A549 (cell line): ENCODE measurements at regions not wholly inside any gene's neighbourhood (a gene's known extent, or its start where the extent isn't known, plus 50 kb on each side); places are given as distances from the start of the nearest gene placed in this dataset.

ENCODE experiments used
- ATAC-seq, 2 experiments: fragments of 200-7000 bp in 1 of 2; fragments of >200 bp in 1 of 2; cut with Nextera tagmentation in 1 of 2; cut with Tn5 transposase in 1 of 2; 3 replicates each; pipeline versions ENCODE4 v1.8.0 to v1.9.1; 2018 to 2020; ENCODE audit warnings: mild to moderate bottlenecking in 1 of 2, moderate library complexity in 1 of 2
- CTCF ChIA-PET: fragments of 300-600 bp; sonication (Branson Sonifier 250); formaldehyde crosslinking; extraction: SDS; loops from one replicate; lab custom pipeline; 2021; ENCODE audit warnings: antibody characterized with exemption, inconsistent platforms; lab: Yijun Ruan, JAX
- POLR2A ChIA-PET: fragments of 350-600 bp; formaldehyde crosslinking; extraction: SDS; loops from one replicate; lab custom pipeline; 2021; ENCODE audit warnings: antibody characterized with exemption, inconsistent platforms; lab: Yijun Ruan, JAX
- DNase-seq, 2 experiments: peaks; one replicate each; pipeline versions ENCODE4 v3.0.0 to v3.0.0-alpha.2; 2011 to 2016; ENCODE audit warnings: low read depth in 1 of 2, low spot score in 1 of 2
- FAIRE-seq: peaks from 2 replicates; lab custom pipeline; 2011; peaks lifted over from hg19 to GRCh38; lab: Jason Lieb, UNC
- H3K27ac ChIP-seq, 2 experiments: fragments of >200 bp; sonication (Bioruptor Twin); formaldehyde crosslinking; 3 replicates each; pipeline ENCODE4 v1.5.1; 2016 to 2017
- H3K4me1 ChIP-seq: fragments of >200 bp; sonication (Bioruptor Twin); formaldehyde crosslinking; 3 replicates; pipeline ENCODE4 v1.6.1; 2016
- H3K4me2 ChIP-seq: fragments of >200 bp; sonication (Bioruptor Twin); formaldehyde crosslinking; 3 replicates; pipeline ENCODE4 v1.6.1; 2016
- H3K4me3 ChIP-seq: fragments of >200 bp; sonication (Bioruptor Twin); formaldehyde crosslinking; 3 replicates; pipeline ENCODE4 v1.5.1; 2016
- H3K9me3 ChIP-seq: fragments of >200 bp; sonication (Bioruptor Twin); formaldehyde crosslinking; 3 replicates; pipeline ENCODE4 v1.6.1; 2016
- ATOH8 ChIP-seq: fragments of 250-450 bp; sonication (Bioruptor Pico); IDR thresholded peaks from 2 replicates; pipeline ENCODE4 v1.5.0; 2020; ENCODE audit warnings: low read depth, mild to moderate bottlenecking, moderate library complexity
- BCL3 ChIP-seq: fragments of >200 bp; sonication (Bioruptor Twin); formaldehyde crosslinking; IDR thresholded peaks from 3 replicates; pipeline ENCODE4 v1.6.1; 2016
- CBX8 ChIP-seq: fragments of 200-600 bp; sonication (generic); IDR thresholded peaks from 2 replicates; pipeline ENCODE4 v1.6.1; 2016
- CTCF ChIP-seq: fragments of >200 bp; sonication (Bioruptor Twin); formaldehyde crosslinking; IDR thresholded peaks from 3 replicates; pipeline ENCODE4 v1.5.1; 2016
- EHF ChIP-seq: fragments of 250-450 bp; sonication (Bioruptor Pico); IDR thresholded peaks from 2 replicates; pipeline ENCODE4 v1.5.0; 2020; ENCODE audit warnings: mild to moderate bottlenecking
- EHMT2 ChIP-seq: fragments of 200-600 bp; sonication (generic); IDR thresholded peaks from 2 replicates; pipeline ENCODE4 v1.6.1; 2016; ENCODE audit warnings: antibody characterized with exemption, low read depth, mild to moderate bottlenecking, moderate library complexity
- HEYL ChIP-seq: fragments of 250-450 bp; sonication (Bioruptor Pico); IDR thresholded peaks from 2 replicates; pipeline ENCODE4 v1.8.0; 2021; ENCODE audit warnings: mild to moderate bottlenecking, moderate library complexity
- JUNB ChIP-seq: fragments of >200 bp; sonication (Bioruptor Twin); formaldehyde crosslinking; IDR thresholded peaks from 2 replicates; pipeline ENCODE4 v1.6.1; 2016
- KDM5A ChIP-seq: fragments of 200-600 bp; sonication (generic); IDR thresholded peaks from 2 replicates; pipeline ENCODE4 v1.6.1; 2016; ENCODE audit warnings: antibody characterized with exemption, mild to moderate bottlenecking
- MAZ ChIP-seq: fragments of 150-350 bp; IDR thresholded peaks from 2 replicates; pipeline ENCODE4 v1.6.1; 2014; ENCODE audit warnings: antibody characterized with exemption, low read depth, low read length, borderline replicate concordance
- NFE2L2 ChIP-seq: fragments of 150-350 bp; conservative IDR thresholded peaks from 2 replicates; pipeline ENCODE4 v1.6.1; 2014; ENCODE audit warnings: low read length
- POLR2A ChIP-seq: IDR thresholded peaks from 2 replicates; pipeline ENCODE4 v1.6.1; 2012; ENCODE audit warnings: mild to moderate bottlenecking, low read length
- POLR2AphosphoS2 ChIP-seq: conservative IDR thresholded peaks from 2 replicates; pipeline ENCODE4 v1.6.1; 2012; ENCODE audit warnings: low read length, improper control_type of control experiment, inconsistent platforms
- RFX5 ChIP-seq: fragments of 450-650 bp; IDR thresholded peaks from 2 replicates; pipeline ENCODE4 v1.7.1; 2014; ENCODE audit warnings: antibody characterized with exemption, mild to moderate bottlenecking, moderate library complexity
- RNF2 ChIP-seq: fragments of 200-600 bp; sonication (generic); IDR thresholded peaks from 2 replicates; pipeline ENCODE4 v1.6.1; 2016; ENCODE audit warnings: low read depth, mild to moderate bottlenecking, antibody characterized with exemption, moderate library complexity, borderline replicate concordance
- SMC3 ChIP-seq: fragments of >200 bp; sonication (Bioruptor Twin); formaldehyde crosslinking; IDR thresholded peaks from 3 replicates; pipeline ENCODE4 v1.6.1; 2018; ENCODE audit warnings: inconsistent platforms
- TFCP2L1 ChIP-seq: fragments of 250-450 bp; sonication (Bioruptor Pico); IDR thresholded peaks from 2 replicates; pipeline ENCODE4 v1.5.0; 2021; ENCODE audit warnings: mild to moderate bottlenecking
- TP53 ChIP-seq: fragments of 250-450 bp; sonication (Bioruptor Pico); IDR thresholded peaks from 2 replicates; pipeline ENCODE4 v1.5.0; 2021; ENCODE audit warnings: mild to moderate bottlenecking, moderate library complexity
- USF2 ChIP-seq: fragments of 450-650 bp; IDR thresholded peaks from 2 replicates; pipeline ENCODE4 v1.6.1; 2014; ENCODE audit warnings: antibody characterized with exemption
- ZC3H11A ChIP-seq: fragments of 450-650 bp; IDR thresholded peaks from 2 replicates; pipeline ENCODE4 v1.6.1; 2014; ENCODE audit warnings: antibody characterized with exemption, mild to moderate bottlenecking
- ZFP36 ChIP-seq: fragments of 450-650 bp; IDR thresholded peaks from 2 replicates; pipeline ENCODE4 v1.6.1; 2014; ENCODE audit warnings: borderline replicate concordance; ENCODE audit not compliant: partially characterized antibody
- WGBS: methylation state at CpG from one replicate; pipeline ENCODE4 v1.1.6; 2017; ENCODE audit errors: missing lambda C conversion rate; 5-methylcytosine and 5-hydroxymethylcytosine counted together
- TF ChIP-seq, protein P1 (sequence below): fragments of >200 bp; sonication (Bioruptor Twin); formaldehyde crosslinking; IDR thresholded peaks from 2 replicates; pipeline ENCODE4 v1.6.1; 2016
- TF ChIP-seq, protein P2 (sequence below): IDR thresholded peaks from 2 replicates; pipeline ENCODE4 v1.6.1; 2012; ENCODE audit warnings: low read depth, borderline replicate concordance
- TF ChIP-seq, protein P3 (sequence below): IDR thresholded peaks from 2 replicates; pipeline ENCODE4 v1.6.1; 2012

DNA sequence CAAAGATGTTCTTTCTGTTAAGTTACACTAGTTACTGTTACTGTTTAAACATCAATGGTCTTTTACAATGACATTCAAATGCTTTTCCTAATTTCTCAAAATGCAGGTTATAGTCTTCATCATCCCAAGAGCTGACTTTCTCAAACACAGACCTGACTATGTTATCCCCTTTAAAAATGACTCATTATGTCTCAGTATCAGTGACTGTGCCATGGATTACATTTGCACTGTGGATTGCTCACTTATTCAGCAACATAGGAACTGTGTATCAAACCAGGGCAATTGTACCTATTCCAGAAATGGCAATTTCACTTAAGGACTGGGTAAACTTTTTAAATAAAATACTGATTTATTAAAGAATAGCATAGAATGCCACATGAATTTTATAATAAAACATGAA is 630.2 kb upstream of the NOVA1 start:
- TF ChIP-seq JUNB: no peak
- TF ChIP-seq EHMT2: no peak
- no peak for TF ChIP-seq ATOH8 (CRISPR knock-in tag)
- no peak for TF ChIP-seq TP53
- TF ChIP-seq EHF (CRISPR knock-in tag): no peak
- TF ChIP-seq, protein P1, sequence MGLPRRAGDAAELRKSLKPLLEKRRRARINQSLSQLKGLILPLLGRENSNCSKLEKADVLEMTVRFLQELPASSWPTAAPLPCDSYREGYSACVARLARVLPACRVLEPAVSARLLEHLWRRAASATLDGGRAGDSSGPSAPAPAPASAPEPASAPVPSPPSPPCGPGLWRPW: no peak
- no peak for TF ChIP-seq CBX8
- TF ChIP-seq, protein P2, sequence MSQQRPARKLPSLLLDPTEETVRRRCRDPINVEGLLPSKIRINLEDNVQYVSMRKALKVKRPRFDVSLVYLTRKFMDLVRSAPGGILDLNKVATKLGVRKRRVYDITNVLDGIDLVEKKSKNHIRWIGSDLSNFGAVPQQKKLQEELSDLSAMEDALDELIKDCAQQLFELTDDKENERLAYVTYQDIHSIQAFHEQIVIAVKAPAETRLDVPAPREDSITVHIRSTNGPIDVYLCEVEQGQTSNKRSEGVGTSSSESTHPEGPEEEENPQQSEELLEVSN: no peak
- TF ChIP-seq POLR2A: no peak
- TF ChIP-seq POLR2AphosphoS2: no peak
- TF ChIP-seq BCL3: no peak
- TF ChIP-seq SMC3: no peak
- TF ChIP-seq KDM5A: no peak
- FAIRE-seq: no peak
- Histone ChIP-seq H3K9me3 (no peaks in the 10 kb centered on the region; the same call in 2 of the 3 replicates), H3K4me1 (no peaks in the 10 kb centered on the region), H3K4me2 (no peak overlapping the region), H3K4me3 (no peak overlapping the region), H3K27ac (no peak overlapping the region)
- CTCF ChIA-PET: no interaction called here
- no peak for ATAC-seq
- no peak for DNase-seq
- POLR2A ChIA-PET: no interaction called here

DNA sequence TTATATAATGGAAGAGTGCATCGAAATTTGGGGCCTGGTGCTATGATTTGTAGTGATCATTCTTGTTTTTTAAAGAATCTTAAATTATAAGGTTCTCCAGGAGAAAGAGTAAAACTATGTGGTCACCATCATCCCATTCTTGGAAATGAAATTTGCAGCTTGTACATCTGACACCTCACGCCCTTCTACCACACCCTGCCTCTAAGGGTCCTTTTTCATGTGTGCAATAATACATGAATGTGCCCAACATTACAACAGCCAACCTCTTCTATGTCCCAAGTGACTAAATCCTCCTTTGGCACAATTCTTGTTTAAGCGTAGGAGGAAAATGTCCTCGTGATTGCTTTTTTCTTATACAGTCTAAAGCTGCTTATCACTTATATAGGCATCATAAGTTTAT is 636.5 kb upstream of the NOVA1 start:
- H3K9me3 ChIP-seq: no peaks in the 10 kb centered on the region; the same call in 2 of the 3 replicates
- TF ChIP-seq CTCF (no peak), ZFP36 (no peak), MAZ (no peak), ZC3H11A (no peak), BCL3 (no peak), TFCP2L1 (CRISPR knock-in tag) (no peak), POLR2AphosphoS2 (no peak), RNF2 (no peak), USF2 (no peak), NFE2L2 (no peak), HEYL (CRISPR knock-in tag) (no peak), RFX5 (no peak)
- TF ChIP-seq, protein P3, sequence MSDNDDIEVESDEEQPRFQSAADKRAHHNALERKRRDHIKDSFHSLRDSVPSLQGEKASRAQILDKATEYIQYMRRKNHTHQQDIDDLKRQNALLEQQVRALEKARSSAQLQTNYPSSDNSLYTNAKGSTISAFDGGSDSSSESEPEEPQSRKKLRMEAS: no peak
- TF ChIP-seq, all 56 proteins: peak for 0
- Histone ChIP-seq H3K27ac (no peak overlapping the region), H3K4me1 (no peaks in the 10 kb centered on the region), H3K4me2 (no peak overlapping the region), H3K4me3 (no peak overlapping the region)
- CTCF ChIA-PET: no interaction called here
- 24% methylated on average over 4 of the region's 4 CpGs for WGBS
- ATAC-seq: no peak
- no peak for FAIRE-seq
- POLR2A ChIA-PET: no interaction called here
- no peak for DNase-seq
